ENCODE measurements at regions not wholly inside any gene's neighbourhood (a gene's known extent, or its start where the extent isn't known, plus 50 kb on each side); places are given as distances from the start of the nearest gene placed in this dataset.

DNA sequence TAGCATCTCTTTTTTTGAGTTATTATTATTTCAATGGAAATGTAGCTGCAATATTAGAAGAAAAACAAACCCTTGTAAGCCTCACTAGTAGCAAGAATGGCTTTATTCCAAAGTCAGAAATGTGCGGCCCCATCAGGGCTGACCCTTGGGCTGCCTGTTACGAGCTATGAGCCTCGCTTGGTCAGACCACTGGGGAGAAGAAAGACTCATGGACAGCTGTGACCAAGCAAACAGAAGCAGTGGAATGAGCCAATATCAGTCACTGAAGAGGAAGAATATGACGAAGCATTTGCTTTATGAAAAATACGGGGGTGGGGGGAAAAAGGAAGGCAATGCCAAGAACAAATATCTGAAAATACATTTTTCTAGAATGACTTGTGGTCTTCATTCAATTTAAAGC, 504.5 kb downstream of the LMO4 start:
- DNase-seq, result no peak

GRCh38 chr1:87834151-87834550, 505.5 kb downstream of the LMO4 start:
- DNase-seq, result no peak

- DNase-seq, result no peak
These were observed 506.3 kb downstream of the LMO4 start for GRCh38 chr1:87834941-87835340.

DNA sequence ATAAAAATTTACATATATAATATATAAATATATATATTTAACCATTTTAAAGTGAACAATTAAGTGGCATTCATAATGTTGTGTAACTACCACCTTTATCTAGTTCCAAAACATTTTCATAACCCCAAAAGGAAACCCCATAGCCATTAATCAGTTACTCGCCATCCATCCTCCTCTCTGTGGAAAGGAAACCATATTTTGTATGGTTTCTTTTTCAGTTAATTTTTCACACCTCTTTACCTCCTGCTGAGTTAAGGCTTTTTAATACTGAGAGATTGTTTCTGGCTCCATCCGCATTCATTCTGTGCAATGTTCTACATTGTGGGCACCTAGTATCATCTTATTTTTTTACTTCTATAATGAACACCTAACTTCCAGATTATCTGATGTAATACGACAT, 512.1 kb downstream of the LMO4 start:
- no peak for DNase-seq

DNA sequence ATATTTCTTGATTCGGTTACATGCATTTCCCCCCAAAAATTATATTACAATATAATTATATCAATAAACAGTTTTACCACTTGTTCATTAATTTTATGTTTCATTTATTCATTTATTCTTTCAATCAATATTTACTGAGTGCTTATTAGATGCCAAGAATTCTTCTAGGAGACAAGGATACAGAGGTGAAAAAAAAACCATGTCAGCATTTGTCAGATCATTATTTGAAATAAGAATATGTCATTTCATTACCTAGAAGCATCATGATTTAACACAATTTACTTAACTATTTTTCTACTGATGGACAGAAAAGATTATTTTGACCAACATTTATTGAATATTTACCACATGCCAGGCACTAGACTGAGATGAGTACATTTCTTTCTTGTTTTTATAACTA, 512.7 kb downstream of the LMO4 start:
- no peak for DNase-seq

- no peak for DNase-seq
These were observed 513.5 kb downstream of the LMO4 start for GRCh38 chr1:87842156-87842555.

- DNase-seq, result no peak
These were observed 515.6 kb downstream of the LMO4 start for GRCh38 chr1:87844251-87844650.

DNA sequence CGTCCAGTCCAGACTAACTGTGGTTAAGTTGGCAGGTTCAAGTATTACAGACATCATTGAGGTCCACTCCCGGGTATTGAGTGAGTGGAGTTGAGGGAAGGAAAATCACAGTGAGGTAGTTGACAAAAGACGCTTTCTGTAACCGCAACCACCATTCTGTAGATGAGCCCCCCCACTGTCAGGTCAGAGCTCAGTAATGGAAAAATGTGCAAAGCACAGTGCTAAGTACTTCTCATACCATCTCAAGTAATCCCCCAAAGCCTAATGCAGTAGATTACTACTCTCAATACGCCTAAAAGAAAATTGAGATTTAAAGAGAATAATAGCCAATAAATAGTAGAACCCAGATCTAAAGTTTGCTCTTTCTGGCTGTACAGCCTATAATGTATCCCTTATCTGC, 522.8 kb downstream of the LMO4 start:
- no peak for DNase-seq

DNA sequence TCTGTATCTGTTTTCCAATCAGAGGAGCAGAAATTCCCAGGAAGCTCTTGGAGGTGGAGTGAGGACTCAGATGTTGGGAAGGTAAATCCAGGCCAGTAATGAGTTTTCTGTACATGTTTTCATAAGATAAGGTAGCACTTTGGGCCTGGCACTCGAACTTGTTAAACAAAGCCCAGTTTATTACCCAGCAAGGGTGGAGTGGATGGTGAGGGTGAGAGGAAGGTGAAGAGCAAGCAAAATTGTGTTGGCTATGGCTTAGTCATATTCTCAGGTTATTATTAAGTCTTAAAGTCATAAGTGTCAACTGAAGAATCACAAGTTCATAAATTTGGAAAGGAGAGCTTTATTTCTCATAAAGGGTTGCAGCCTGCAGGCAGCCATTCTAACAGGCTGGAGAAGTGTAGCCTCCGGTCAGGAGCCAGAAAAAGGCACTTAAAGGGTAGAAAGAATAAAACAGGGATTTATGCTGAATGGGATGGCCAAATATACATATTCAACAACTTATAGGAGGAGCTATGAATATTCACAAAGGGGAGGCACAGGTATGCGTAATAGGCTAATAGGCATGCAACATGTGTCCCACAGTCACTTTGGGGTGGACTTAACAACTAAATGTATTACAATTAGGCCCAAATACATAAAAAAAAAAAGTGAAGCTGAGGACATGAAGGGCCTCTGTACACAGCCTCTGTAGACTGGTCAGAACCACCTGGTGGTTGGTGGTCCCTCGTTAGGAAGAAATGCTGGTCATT, 523.9 kb downstream of the LMO4 start:
- DNase-seq, result no peak

- DNase-seq, result no peak
These were observed 525.1 kb downstream of the LMO4 start for GRCh38 chr1:87853576-87854351.

DNA sequence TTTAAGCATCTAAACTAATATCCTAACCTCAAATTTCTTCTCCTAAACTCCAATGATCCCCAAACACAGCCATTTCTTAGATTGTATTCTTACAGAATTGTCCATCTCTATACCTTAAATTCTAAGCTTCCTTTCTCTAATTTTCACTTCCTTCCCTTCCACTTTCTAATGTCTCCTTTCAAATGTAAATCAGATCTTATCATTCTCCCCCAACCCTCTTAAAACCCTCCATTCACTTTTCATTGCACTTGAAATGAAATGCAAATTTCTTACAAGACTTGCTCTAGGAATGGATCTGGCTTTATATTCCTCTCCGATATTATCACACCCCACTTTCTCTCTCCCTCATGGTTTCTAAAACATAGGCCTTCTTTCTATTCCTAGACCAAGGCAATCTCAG, 534.6 kb downstream of the LMO4 start:
- DNase-seq, result no peak

DNA sequence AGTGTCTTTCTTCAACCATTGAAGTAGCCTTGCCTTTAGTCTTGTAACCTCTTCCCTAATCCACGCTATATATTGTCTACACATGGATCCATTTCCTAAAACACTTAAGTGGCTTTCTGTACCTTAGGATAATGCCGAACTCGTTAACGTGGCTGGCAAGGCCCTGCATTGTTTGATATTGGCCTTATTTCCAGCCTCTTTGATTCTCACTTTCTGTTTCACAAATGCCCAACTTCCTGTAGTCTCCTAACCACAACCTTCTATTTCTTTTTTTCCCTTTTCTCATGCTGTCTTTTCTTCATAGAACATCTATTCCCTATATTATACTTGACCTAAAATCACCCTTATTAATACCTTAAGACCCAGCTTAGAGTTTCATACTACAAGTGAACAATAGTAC, 536.0 kb downstream of the LMO4 start:
- no peak for DNase-seq

GRCh38 chr1:87866416-87866815, 537.7 kb downstream of the LMO4 start:
- DNase-seq, result no peak

- no peak for DNase-seq
These were observed 538.9 kb downstream of the LMO4 start for GRCh38 chr1:87867626-87868025.

DNA sequence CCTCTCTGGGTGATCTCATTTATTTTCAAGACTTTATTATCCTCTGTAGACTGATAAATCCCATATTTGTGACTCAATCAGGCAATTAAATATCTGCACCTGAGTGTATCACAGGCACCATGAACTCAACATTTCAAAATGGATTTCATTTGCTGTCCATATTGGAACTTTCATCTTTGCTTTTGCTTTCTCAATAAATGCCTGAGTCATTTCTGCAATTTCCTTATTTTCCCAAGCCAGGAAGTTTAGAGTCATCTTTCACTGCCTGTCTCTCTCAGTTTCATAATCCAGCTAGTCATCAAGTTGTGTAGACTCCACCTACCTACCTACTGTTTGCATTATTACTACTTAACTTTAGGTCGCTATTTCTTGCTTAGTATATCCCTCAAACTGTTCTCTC, 540.9 kb downstream of the LMO4 start:
- no peak for DNase-seq

GRCh38 chr1:87872189-87872588, 543.5 kb downstream of the LMO4 start:
- DNase-seq, result no peak

- DNase-seq, result no peak
These were observed 544.0 kb downstream of the LMO4 start for GRCh38 chr1:87872692-87873091.

GRCh38 chr1:87878873-87879272, 550.2 kb downstream of the LMO4 start:
- no peak for DNase-seq

- no peak for DNase-seq
These were observed 551.5 kb downstream of the LMO4 start for GRCh38 chr1:87880098-87880760.

DNA sequence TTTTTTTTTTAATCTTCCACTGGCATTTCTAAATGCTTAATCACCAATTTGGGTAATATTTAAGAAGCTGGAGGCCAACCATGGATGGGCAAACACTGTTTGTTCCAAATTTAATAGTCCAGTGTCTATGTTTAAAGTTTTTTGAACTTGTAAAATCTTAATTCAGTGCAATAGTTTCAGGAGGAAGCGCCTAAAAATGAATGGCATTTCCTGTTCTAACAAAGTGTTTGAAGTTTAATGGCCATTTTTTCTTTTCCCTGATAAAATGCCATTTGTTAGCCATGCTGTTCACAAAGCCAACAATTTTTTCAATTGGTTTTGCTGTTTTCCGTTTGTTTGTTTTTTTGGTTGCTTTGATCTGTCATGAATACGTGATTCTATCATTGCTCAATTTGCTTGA, 552.1 kb downstream of the LMO4 start:
- no peak for DNase-seq

DNA sequence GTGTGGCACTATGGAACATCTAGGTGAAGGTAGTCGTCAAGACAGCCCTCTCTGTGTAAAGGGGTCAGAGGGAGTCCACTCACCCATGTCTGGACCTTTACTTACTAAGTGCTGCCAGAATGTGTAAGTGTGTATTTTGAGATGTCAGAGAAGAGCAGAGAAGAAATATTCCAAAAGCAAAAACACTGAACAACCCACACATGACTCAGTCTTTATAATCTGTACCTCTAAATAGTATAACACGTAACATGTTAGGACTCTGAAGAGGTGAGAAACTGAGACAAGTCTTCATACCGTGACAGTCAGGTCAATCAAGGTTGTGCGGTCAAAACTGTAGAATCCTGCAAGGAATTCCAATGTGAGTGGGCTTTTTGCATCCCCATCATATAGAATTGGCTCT, 555.2 kb downstream of the LMO4 start:
- DNase-seq, result no peak

- DNase-seq, result no peak
These were observed 555.9 kb downstream of the LMO4 start for GRCh38 chr1:87884581-87884980.

GRCh38 chr1:87885278-87886025, 556.8 kb downstream of the LMO4 start:
- DNase-seq, result no peak

Data from NCI-H1436 (cell line).